MCF 10A (cell line): ENCODE measurements at regions not wholly inside any gene's neighbourhood (a gene's known extent, or its start where the extent isn't known, plus 50 kb on each side); places are given as distances from the start of the nearest gene placed in this dataset.

Source experiments
- BruUV-seq: library from RNA; stranded (reverse); fragments of 400-500 nt; replicated peaks from 2 replicates; lab custom pipeline; 2021; lab: Mats Ljungman, UMichigan
- CTCF ChIA-PET: fragments of 300-600 bp; sonication (Branson Sonifier 250); formaldehyde crosslinking; extraction: SDS; loops from one replicate; lab custom pipeline; 2021; ENCODE audit warnings: antibody characterized with exemption, inconsistent platforms; lab: Yijun Ruan, JAX
- POLR2A ChIA-PET: fragments of 300-600, 350-650 bp; sonication (Branson Sonifier 250); formaldehyde crosslinking; extraction: SDS; loops from one replicate; lab custom pipeline; 2020; ENCODE audit warnings: antibody characterized with exemption, inconsistent platforms; lab: Yijun Ruan, JAX
- DNase-seq: peaks from one replicate; pipeline ENCODE4 v3.0.0-alpha.2; 2018; ENCODE audit not compliant: unreplicated experiment
- H3K27ac Mint-ChIP-seq: one replicate; pipeline ENCODE4 v1.8.0; 2022; ENCODE audit warnings: mild to moderate bottlenecking, low read depth, mixed read lengths; ENCODE audit not compliant: unreplicated experiment
- H3K27me3 Mint-ChIP-seq: one replicate; pipeline ENCODE4 v1.8.0; 2022; ENCODE audit warnings: mixed read lengths; ENCODE audit not compliant: insufficient read depth, unreplicated experiment
- H3K36me3 Mint-ChIP-seq: one replicate; pipeline ENCODE4 v1.8.0; 2022; ENCODE audit warnings: mild to moderate bottlenecking, moderate library complexity, mixed read lengths; ENCODE audit not compliant: insufficient read depth, unreplicated experiment
- H3K4me1 Mint-ChIP-seq: one replicate; pipeline ENCODE4 v1.8.0; 2022; ENCODE audit warnings: mixed read lengths; ENCODE audit not compliant: insufficient read depth, unreplicated experiment
- H3K4me3 Mint-ChIP-seq: one replicate; pipeline ENCODE4 v1.8.0; 2022; ENCODE audit warnings: mild to moderate bottlenecking, moderate library complexity, mixed read lengths; ENCODE audit not compliant: unreplicated experiment
- H3K9me3 Mint-ChIP-seq: one replicate; pipeline ENCODE4 v1.8.0; 2022; ENCODE audit warnings: mixed read lengths; ENCODE audit not compliant: unreplicated experiment
- intact Hi-C: fragments of 100-400 bp; cut with micrococcal nuclease; formaldehyde crosslinking; loops from 2 replicates; pipeline ENCODE4 v1.14.1; 2022
- TF ChIP-seq, protein P1 (sequence below): fragments of 200-600 bp; IDR thresholded peaks from one replicate; pipeline ENCODE4 v1.8.0; 2022; ENCODE audit warnings: antibody characterized with exemption, mild to moderate bottlenecking; ENCODE audit not compliant: unreplicated experiment

DNA sequence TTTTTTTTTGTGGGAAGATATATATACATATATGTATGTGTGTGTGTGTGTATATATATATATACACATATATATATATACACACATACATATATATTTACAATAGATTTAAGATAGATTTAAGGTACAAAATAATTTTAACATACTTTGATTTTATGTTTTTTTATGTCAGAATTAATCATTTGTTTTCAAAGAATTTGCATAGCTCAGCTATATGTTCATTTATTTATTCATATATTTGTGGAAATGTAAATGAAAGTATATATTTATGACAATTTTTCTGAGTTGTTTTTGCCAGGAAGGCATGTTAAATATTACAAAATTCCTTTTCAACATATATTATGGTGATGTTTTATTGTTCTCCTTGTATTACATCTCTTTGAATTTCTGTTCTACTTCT lies 887.4 kb upstream of the NOVA1 start:
- CTCF ChIA-PET: interaction anchor here (0.6 kb wide), 1 partner anchor 919 kb away, joined by 3 read pairs; no protein-coding TSS in a partner anchor
- intact Hi-C loops: no loop called here

DNA sequence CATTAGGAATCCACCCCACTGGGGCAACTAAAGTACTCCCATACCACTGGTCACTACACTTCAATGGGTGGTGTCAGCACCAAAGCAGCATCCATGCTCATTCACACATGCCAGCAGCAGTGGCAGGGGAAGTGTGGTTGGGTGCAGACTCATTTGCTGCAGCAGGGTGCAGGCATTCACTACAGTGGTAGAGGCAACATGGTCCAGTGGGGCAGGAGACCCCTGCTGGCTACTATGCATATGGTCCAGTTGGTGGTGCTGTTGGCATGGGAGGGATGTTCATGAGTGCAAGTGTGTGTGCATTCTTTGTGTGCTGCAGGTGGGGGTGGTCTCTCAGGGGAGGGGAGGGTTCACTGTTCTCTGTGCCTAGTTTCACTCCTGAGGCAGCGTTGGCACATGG lies 908.4 kb upstream of the NOVA1 start:
- intact Hi-C loops: no loop called here
- ChIA-PET CTCF (no interaction called here), POLR2A (no interaction called here)
- Mint-ChIP-seq H3K4me1 (no peaks in the 10 kb centered on the region), H3K36me3 (no peaks in the 10 kb centered on the region), H3K27me3 (no peaks in the 10 kb centered on the region), H3K4me3 (no peak overlapping the region), H3K27ac (no peak overlapping the region), H3K9me3 (peaks cover 23% of the 10 kb centered on the region)
- no peak for DNase-seq
- BruUV-seq: no TSS peak
- TF ChIP-seq, protein P1, sequence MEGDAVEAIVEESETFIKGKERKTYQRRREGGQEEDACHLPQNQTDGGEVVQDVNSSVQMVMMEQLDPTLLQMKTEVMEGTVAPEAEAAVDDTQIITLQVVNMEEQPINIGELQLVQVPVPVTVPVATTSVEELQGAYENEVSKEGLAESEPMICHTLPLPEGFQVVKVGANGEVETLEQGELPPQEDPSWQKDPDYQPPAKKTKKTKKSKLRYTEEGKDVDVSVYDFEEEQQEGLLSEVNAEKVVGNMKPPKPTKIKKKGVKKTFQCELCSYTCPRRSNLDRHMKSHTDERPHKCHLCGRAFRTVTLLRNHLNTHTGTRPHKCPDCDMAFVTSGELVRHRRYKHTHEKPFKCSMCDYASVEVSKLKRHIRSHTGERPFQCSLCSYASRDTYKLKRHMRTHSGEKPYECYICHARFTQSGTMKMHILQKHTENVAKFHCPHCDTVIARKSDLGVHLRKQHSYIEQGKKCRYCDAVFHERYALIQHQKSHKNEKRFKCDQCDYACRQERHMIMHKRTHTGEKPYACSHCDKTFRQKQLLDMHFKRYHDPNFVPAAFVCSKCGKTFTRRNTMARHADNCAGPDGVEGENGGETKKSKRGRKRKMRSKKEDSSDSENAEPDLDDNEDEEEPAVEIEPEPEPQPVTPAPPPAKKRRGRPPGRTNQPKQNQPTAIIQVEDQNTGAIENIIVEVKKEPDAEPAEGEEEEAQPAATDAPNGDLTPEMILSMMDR: no peak

More for the DNA sequence above, 887.4 kb upstream of the NOVA1 start:
- Mint-ChIP-seq H3K9me3 (no peaks in the 10 kb centered on the region), H3K27me3 (peaks cover 11% of the 10 kb centered on the region), H3K27ac (no peak overlapping the region), H3K4me1 (no peaks in the 10 kb centered on the region), H3K36me3 (no peaks in the 10 kb centered on the region), H3K4me3 (no peak overlapping the region)
- DNase-seq: no peak
- no TSS peak for BruUV-seq
- POLR2A ChIA-PET: no interaction called here
- TF ChIP-seq, protein P1: no peak

DNA sequence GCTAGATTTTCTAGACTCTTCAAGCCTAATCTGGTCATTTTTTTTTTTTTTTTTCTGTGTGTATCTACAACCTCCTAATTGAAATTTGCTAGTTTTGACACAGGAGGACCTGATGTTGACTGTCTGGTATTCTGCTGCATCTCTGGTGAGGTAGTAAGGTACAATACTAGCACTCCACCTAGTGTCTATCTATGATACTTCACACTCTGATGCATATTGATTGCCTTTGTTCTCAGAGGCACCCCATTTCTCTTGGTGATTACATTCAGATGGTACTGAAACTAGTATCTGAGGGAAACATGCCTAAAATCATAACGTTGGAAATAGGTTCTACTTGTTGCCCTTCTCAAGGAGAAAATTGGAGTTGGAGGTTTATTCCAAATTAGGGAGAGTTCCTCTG lies 930.5 kb upstream of the NOVA1 start:
- DNase-seq: peak; percentile 57
- Mint-ChIP-seq H3K4me3 (no peak overlapping the region), H3K36me3 (peaks cover 7% of the 10 kb centered on the region), H3K27ac (no peak overlapping the region), H3K4me1 (no peaks in the 10 kb centered on the region), H3K27me3 (peaks cover 9% of the 10 kb centered on the region), H3K9me3 (no peaks in the 10 kb centered on the region)
- intact Hi-C loops: loop anchor here (1.0 to 2.0 kb wide), 3 partner anchors 544 to 1134 kb away; no protein-coding TSS in a partner anchor
- TF ChIP-seq, protein P1: peak; percentile 66
- CTCF ChIA-PET: interaction anchor here (0.6 to 1.0 kb wide), 4 partner anchors 106 to 1080 kb away, joined by 3 to 7 read pairs (median 4); no protein-coding TSS in a partner anchor
- BruUV-seq: no TSS peak
- POLR2A ChIA-PET: no interaction called here

DNA sequence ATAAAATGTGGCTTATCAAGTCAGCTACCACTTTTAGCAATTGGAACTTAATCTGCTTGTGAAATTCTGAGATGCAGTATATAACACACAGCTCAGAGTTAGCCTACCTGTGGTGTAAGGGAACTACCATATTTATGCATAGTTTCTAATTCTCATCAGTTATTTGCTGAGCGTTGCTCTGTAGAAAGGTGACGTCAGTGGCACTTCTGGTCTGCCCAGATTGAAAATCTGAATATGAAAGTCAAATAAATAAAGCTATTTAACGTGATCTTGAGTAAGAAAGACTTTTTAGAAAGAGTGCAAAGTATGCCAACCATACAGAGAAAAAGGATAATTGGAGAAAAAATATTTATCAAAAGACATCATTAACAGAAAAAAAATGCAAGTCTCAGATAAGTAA lies 938.9 kb upstream of the NOVA1 start:
- Mint-ChIP-seq H3K9me3 (no peaks in the 10 kb centered on the region), H3K27me3 (no peaks in the 10 kb centered on the region), H3K36me3 (no peaks in the 10 kb centered on the region), H3K4me3 (no peak overlapping the region), H3K4me1 (no peaks in the 10 kb centered on the region), H3K27ac (no peak overlapping the region)
- TF ChIP-seq, protein P1: no peak
- DNase-seq: no peak
- no TSS peak for BruUV-seq
- ChIA-PET POLR2A (no interaction called here), CTCF (interaction anchor here (0.6 to 0.7 kb wide), 2 partner anchors 17 to 794 kb away, joined by 4 to 5 read pairs; no protein-coding TSS in a partner anchor)
- intact Hi-C loops: no loop called here
